Astrocyte (in vitro differentiated cells and primary cell): ENCODE measurements at regions not wholly inside any gene's neighbourhood (a gene's known extent, or its start where the extent isn't known, plus 50 kb on each side); places are given as distances from the start of the nearest gene placed in this dataset.

ENCODE experiments used
- DNase-seq: peaks from one replicate; pipeline ENCODE4 v3.0.0-alpha.2; 2010; ENCODE audit warnings: low read depth
- FAIRE-seq: peaks from 2 replicates; lab custom pipeline; 2011; peaks lifted over from hg19 to GRCh38; lab: Jason Lieb, UNC
- H2AFZ ChIP-seq: 2 replicates; pipeline ENCODE4 v1.6.0; 2012; ENCODE audit warnings: low read depth, low read length, inconsistent platforms
- H3K27ac ChIP-seq: 2 replicates; pipeline ENCODE4 v1.5.1; 2011; ENCODE audit warnings: low read depth, low read length, inconsistent platforms
- H3K27me3 ChIP-seq: 2 replicates; pipeline ENCODE4 v1.6.0; 2011; ENCODE audit warnings: low read length, inconsistent platforms; ENCODE audit not compliant: insufficient read depth
- H3K36me3 ChIP-seq: 2 replicates; pipeline ENCODE4 v1.5.1; 2011; ENCODE audit warnings: low read length, inconsistent platforms; ENCODE audit not compliant: insufficient read depth
- H3K4me1 ChIP-seq: 2 replicates; pipeline ENCODE4 v1.5.1; 2011; ENCODE audit warnings: low read length, inconsistent platforms; ENCODE audit not compliant: insufficient read depth
- H3K4me2 ChIP-seq: 2 replicates; pipeline ENCODE4 v1.6.0; 2012; ENCODE audit warnings: low read length, inconsistent platforms
- H3K4me3 ChIP-seq: 2 replicates; pipeline ENCODE4 v1.5.1; 2011; ENCODE audit warnings: low read depth, mild to moderate bottlenecking, low read length, inconsistent platforms; ENCODE audit not compliant: insufficient read depth
- H3K79me2 ChIP-seq: 2 replicates; pipeline ENCODE4 v1.6.0; 2012; ENCODE audit warnings: mild to moderate bottlenecking, low read length, inconsistent platforms; ENCODE audit not compliant: insufficient read depth
- H3K9ac ChIP-seq: 2 replicates; pipeline ENCODE4 v1.6.0; 2012; ENCODE audit warnings: mild to moderate bottlenecking, low read length, inconsistent platforms
- H3K9me3 ChIP-seq: 2 replicates; pipeline ENCODE4 v1.5.1; 2012; ENCODE audit warnings: low read depth, mild to moderate bottlenecking, low read length, inconsistent platforms; ENCODE audit not compliant: insufficient read depth
- H4K20me1 ChIP-seq: 2 replicates; pipeline ENCODE4 v1.6.0; 2012; ENCODE audit warnings: low read length, inconsistent platforms; ENCODE audit not compliant: insufficient read depth
- H3K27ac Mint-ChIP-seq: one replicate; pipeline ENCODE4 v1.8.0; 2021; ENCODE audit warnings: mild to moderate bottlenecking, mixed read lengths; ENCODE audit not compliant: unreplicated experiment
- H3K27me3 Mint-ChIP-seq: one replicate; pipeline ENCODE4 v1.8.0; 2021; ENCODE audit warnings: low read depth, mixed read lengths; ENCODE audit not compliant: unreplicated experiment
- H3K36me3 Mint-ChIP-seq: one replicate; pipeline ENCODE4 v1.8.0; 2021; ENCODE audit warnings: low read depth, mixed read lengths; ENCODE audit not compliant: unreplicated experiment
- H3K4me1 Mint-ChIP-seq: one replicate; pipeline ENCODE4 v1.8.0; 2021; ENCODE audit warnings: low read depth, mixed read lengths; ENCODE audit not compliant: unreplicated experiment
- H3K4me3 Mint-ChIP-seq: one replicate; pipeline ENCODE4 v1.8.0; 2021; ENCODE audit warnings: mild to moderate bottlenecking, moderate library complexity, mixed read lengths; ENCODE audit not compliant: unreplicated experiment
- H3K9me3 Mint-ChIP-seq: one replicate; pipeline ENCODE4 v1.8.0; 2021; ENCODE audit warnings: mild to moderate bottlenecking, mixed read lengths; ENCODE audit not compliant: unreplicated experiment
- CTCF ChIP-seq: IDR thresholded peaks from 2 replicates; pipeline ENCODE4 v1.5.1; 2011; ENCODE audit warnings: low read depth, mild to moderate bottlenecking, inconsistent platforms, low read length, moderate library complexity; ENCODE audit not compliant: insufficient read depth
- EZH2 ChIP-seq: IDR thresholded peaks from 2 replicates; pipeline ENCODE4 v1.6.1; 2012; ENCODE audit warnings: mild to moderate bottlenecking, low read length, inconsistent platforms; ENCODE audit not compliant: insufficient read depth

GRCh38 chrX:101749436-101749835 is 89.8 kb upstream of the ARMCX2 start:
- H3K27ac Mint-ChIP-seq: no peak overlapping the region
- H3K4me1 Mint-ChIP-seq: peaks cover 6% of the 10 kb centered on the region
- TF ChIP-seq EZH2: no peak
- TF ChIP-seq CTCF: no peak
- DNase-seq (peak; percentile 1), FAIRE-seq (peak; percentile 87)
- Histone ChIP-seq H3K4me1 (no peaks in the 10 kb centered on the region), H3K9me3 (no peaks in the 10 kb centered on the region), H3K4me3 (no peak overlapping the region), H3K9ac (no peak overlapping the region), H3K4me2 (no peak overlapping the region), H3K27ac (no peak overlapping the region), H4K20me1 (no peaks in the 10 kb centered on the region), H3K79me2 (no peaks in the 10 kb centered on the region), H2AFZ (no peak overlapping the region), H3K27me3 (no peaks in the 10 kb centered on the region), H3K36me3 (no peaks in the 10 kb centered on the region)
- H3K4me3 Mint-ChIP-seq: no peak overlapping the region
- no peaks in the 10 kb centered on the region for H3K36me3 Mint-ChIP-seq
- H3K9me3 Mint-ChIP-seq: no peaks in the 10 kb centered on the region
- no peaks in the 10 kb centered on the region for H3K27me3 Mint-ChIP-seq

GRCh38 chrX:101745046-101745445 is 85.4 kb upstream of the ARMCX2 start:
- Histone ChIP-seq H2AFZ (no peak overlapping the region), H3K36me3 (no peaks in the 10 kb centered on the region), H3K4me2 (no peak overlapping the region), H3K79me2 (no peaks in the 10 kb centered on the region), H3K9ac (no peak overlapping the region), H3K4me3 (no peak overlapping the region), H3K4me1 (no peaks in the 10 kb centered on the region), H3K9me3 (no peaks in the 10 kb centered on the region), H3K27me3 (no peaks in the 10 kb centered on the region), H3K27ac (no peak overlapping the region), H4K20me1 (no peaks in the 10 kb centered on the region)
- no peaks in the 10 kb centered on the region for H3K36me3 Mint-ChIP-seq
- no peaks in the 10 kb centered on the region for H3K9me3 Mint-ChIP-seq
- peak; percentile 78 for FAIRE-seq
- no peak for TF ChIP-seq EZH2
- TF ChIP-seq CTCF: no peak
- no peaks in the 10 kb centered on the region for H3K27me3 Mint-ChIP-seq
- H3K27ac Mint-ChIP-seq: no peak overlapping the region
- H3K4me1 Mint-ChIP-seq: peaks cover 6% of the 10 kb centered on the region
- H3K4me3 Mint-ChIP-seq: no peak overlapping the region
- DNase-seq: no peak

GRCh38 chrX:101744085-101744484 is 84.4 kb upstream of the ARMCX2 start:
- no peaks in the 10 kb centered on the region for H3K79me2 ChIP-seq
- Mint-ChIP-seq H3K4me1 (peaks cover 6% of the 10 kb centered on the region), H3K27me3 (no peaks in the 10 kb centered on the region), H3K9me3 (no peaks in the 10 kb centered on the region), H3K4me3 (no peak overlapping the region), H3K27ac (no peak overlapping the region), H3K36me3 (no peaks in the 10 kb centered on the region)
- no peak overlapping the region for H3K9ac ChIP-seq
- no peaks in the 10 kb centered on the region for H4K20me1 ChIP-seq
- no peaks in the 10 kb centered on the region for H3K27me3 ChIP-seq
- H3K4me1 ChIP-seq: no peaks in the 10 kb centered on the region
- FAIRE-seq (peak; percentile 29), DNase-seq (no peak)
- H3K36me3 ChIP-seq: no peaks in the 10 kb centered on the region
- TF ChIP-seq CTCF: no peak
- TF ChIP-seq EZH2: no peak
- no peaks in the 10 kb centered on the region for H3K9me3 ChIP-seq
- H3K4me2 ChIP-seq: no peak overlapping the region
- no peak overlapping the region for H3K27ac ChIP-seq
- H2AFZ ChIP-seq: no peak overlapping the region
- H3K4me3 ChIP-seq: no peak overlapping the region
